IMR-90 (cell line): ENCODE measurements at regions not wholly inside any gene's neighbourhood (a gene's known extent, or its start where the extent isn't known, plus 50 kb on each side); places are given as distances from the start of the nearest gene placed in this dataset.

Experiments used
- ATAC-seq: fragments of 200-7000 bp; cut with Tn5 transposase; 2 replicates; pipeline ENCODE4 v1.9.1; 2020; ENCODE audit warnings: low read depth, mild to moderate bottlenecking, moderate library complexity
- BruUV-seq: library from RNA; stranded (reverse); fragments of 400-500 nt; replicated peaks from 2 replicates; lab custom pipeline; 2021; lab: Mats Ljungman, UMichigan
- CTCF ChIA-PET: fragments of 300-600 bp; formaldehyde crosslinking; extraction: SDS; loops from one replicate; lab custom pipeline; 2021; ENCODE audit warnings: antibody characterized with exemption; lab: Yijun Ruan, JAX
- POLR2A ChIA-PET: fragments of 300-600 bp; sonication (Branson Sonifier 250); formaldehyde crosslinking; loops from one replicate; lab custom pipeline; 2022; ENCODE audit warnings: antibody characterized with exemption; ENCODE audit not compliant: unreplicated experiment; lab: Charles Lee
- DNase-seq: peaks from one replicate; pipeline ENCODE4 v3.0.0; 2013
- H2AFZ ChIP-seq: replicated peaks from 2 replicates; pipeline ENCODE3; 2013; ENCODE audit warnings: low read length, mild to moderate bottlenecking; ENCODE audit not compliant: poor library complexity
- H2AK5ac ChIP-seq: 2 replicates; pipeline ENCODE4 v1.6.1; 2013; ENCODE audit warnings: low read depth, low read length, inconsistent platforms
- H2AK9ac ChIP-seq: replicated peaks from 2 replicates; pipeline ENCODE3; 2013; ENCODE audit warnings: mild to moderate bottlenecking, low read depth, low read length, moderate library complexity; ENCODE audit not compliant: poor library complexity
- H2BK120ac ChIP-seq: 2 replicates; pipeline ENCODE4 v1.6.1; 2013; ENCODE audit warnings: low read depth, low read length, inconsistent platforms
- H2BK15ac ChIP-seq: 3 replicates; pipeline ENCODE4 v1.6.1; 2013; ENCODE audit warnings: low read depth, low read length, inconsistent platforms
- H2BK20ac ChIP-seq: 2 replicates; pipeline ENCODE4 v1.6.1; 2013; ENCODE audit warnings: low read depth, mild to moderate bottlenecking, inconsistent platforms, low read length, moderate library complexity
- H2BK5ac ChIP-seq: 2 replicates; pipeline ENCODE4 v1.6.1; 2013; ENCODE audit warnings: mild to moderate bottlenecking, low read depth, low read length, inconsistent platforms; ENCODE audit not compliant: poor library complexity, severe bottlenecking
- H3K14ac ChIP-seq: replicated peaks from 2 replicates; pipeline ENCODE4 v1.6.1; 2013; ENCODE audit warnings: low read depth, low read length, inconsistent platforms
- H3K18ac ChIP-seq: 2 replicates; pipeline ENCODE4 v1.6.1; 2013; ENCODE audit warnings: low read depth, low read length, control low read depth
- H3K23ac ChIP-seq: 2 replicates; pipeline ENCODE4 v1.6.1; 2013; ENCODE audit warnings: low read depth, low read length, inconsistent platforms
- H3K27ac ChIP-seq: 2 replicates; pipeline ENCODE4 v1.5.1; 2013; ENCODE audit warnings: mild to moderate bottlenecking, control low read depth, low read length; ENCODE audit not compliant: insufficient read depth
- H3K27me3 ChIP-seq: 2 replicates; pipeline ENCODE4 v1.6.1; 2013; ENCODE audit warnings: low read length; ENCODE audit not compliant: control insufficient read depth, insufficient read depth
- H3K36me3 ChIP-seq: 2 replicates; pipeline ENCODE4 v1.6.1; 2013; ENCODE audit warnings: low read length, mixed read lengths; ENCODE audit not compliant: control insufficient read depth, insufficient read depth
- H3K4ac ChIP-seq: 2 replicates; pipeline ENCODE4 v1.6.1; 2013; ENCODE audit warnings: low read depth, low read length, inconsistent platforms
- H3K4me1 ChIP-seq: 2 replicates; pipeline ENCODE4 v1.6.1; 2013; ENCODE audit warnings: low read length, mixed read lengths; ENCODE audit not compliant: control insufficient read depth, insufficient read depth
- H3K4me2 ChIP-seq: 2 replicates; pipeline ENCODE4 v1.6.1; 2013; ENCODE audit warnings: low read depth, mild to moderate bottlenecking, control low read depth, low read length, moderate library complexity
- H3K4me3 ChIP-seq: 2 replicates; pipeline ENCODE4 v1.5.1; 2013; ENCODE audit warnings: low read depth, mild to moderate bottlenecking, control low read depth, low read length, moderate library complexity; ENCODE audit not compliant: insufficient read depth
- H3K56ac ChIP-seq: 2 replicates; pipeline ENCODE4 v1.6.1; 2013; ENCODE audit warnings: low read length, inconsistent platforms; ENCODE audit not compliant: insufficient read depth; ENCODE audit errors: extremely low read depth
- H3K79me1 ChIP-seq, 2 experiments: 2 replicates each; pipeline ENCODE4 v1.6.1; 2013; ENCODE audit warnings: low read length in 2 of 2, inconsistent platforms in 1 of 2, low read depth in 1 of 2
- H3K9ac ChIP-seq: 2 replicates; pipeline ENCODE4 v1.6.1; 2013; ENCODE audit warnings: low read depth, low read length, control low read depth
- H3K9me1 ChIP-seq: 2 replicates; pipeline ENCODE4 v1.6.1; 2013; ENCODE audit warnings: low read length, inconsistent platforms; ENCODE audit not compliant: insufficient read depth
- H3K9me3 ChIP-seq: 2 replicates; pipeline ENCODE4 v1.6.1; 2013; ENCODE audit warnings: low read length; ENCODE audit not compliant: control insufficient read depth, insufficient read depth
- H4K20me1 ChIP-seq: 2 replicates; pipeline ENCODE4 v1.6.1; 2013; ENCODE audit warnings: low read length, inconsistent platforms; ENCODE audit not compliant: insufficient read depth
- H4K5ac ChIP-seq: 2 replicates; pipeline ENCODE4 v1.6.1; 2013; ENCODE audit warnings: mild to moderate bottlenecking, low read depth, low read length, control low read depth
- H4K8ac ChIP-seq, 2 experiments: 2 replicates each; pipeline ENCODE4 v1.6.1; 2013; ENCODE audit warnings: low read depth in 2 of 2, low read length in 2 of 2, control low read depth in 1 of 2, inconsistent platforms in 1 of 2
- H4K91ac ChIP-seq: 2 replicates; pipeline ENCODE4 v1.6.1; 2013; ENCODE audit warnings: low read depth, low read length, inconsistent platforms; ENCODE audit not compliant: insufficient read depth
- BHLHE40 ChIP-seq: fragments of 150-350 bp; IDR thresholded peaks from 2 replicates; pipeline ENCODE4 v1.6.1; 2016; ENCODE audit warnings: mild to moderate bottlenecking, low read depth, low read length
- CEBPB ChIP-seq: IDR thresholded peaks from 2 replicates; pipeline ENCODE4 v1.6.1; 2012; ENCODE audit warnings: low read depth, low read length, improper control_type of control experiment
- FOS ChIP-seq: fragments of 150-350 bp; IDR thresholded peaks from 2 replicates; pipeline ENCODE4 v1.6.1; 2016; ENCODE audit warnings: low read depth, low read length
- MAFK ChIP-seq: IDR thresholded peaks from 2 replicates; pipeline ENCODE4 v1.6.1; 2012; ENCODE audit warnings: low read depth, low read length, improper control_type of control experiment
- MXI1 ChIP-seq: IDR thresholded peaks from 2 replicates; pipeline ENCODE4 v1.6.1; 2012; ENCODE audit warnings: low read depth, mild to moderate bottlenecking, low read length, moderate library complexity, borderline replicate concordance
- POLR2A ChIP-seq: IDR thresholded peaks from 2 replicates; pipeline ENCODE4 v1.6.1; 2012; ENCODE audit warnings: mild to moderate bottlenecking, low read depth, low read length
- RAD21 ChIP-seq: IDR thresholded peaks from 2 replicates; pipeline ENCODE4 v1.6.1; 2012; ENCODE audit warnings: low read length, improper control_type of control experiment
- RCOR1 ChIP-seq: IDR thresholded peaks from 2 replicates; pipeline ENCODE4 v1.6.1; 2012; ENCODE audit warnings: mild to moderate bottlenecking, low read length, improper control_type of control experiment; ENCODE audit not compliant: insufficient replicate concordance
- RFX5 ChIP-seq: IDR thresholded peaks from 2 replicates; pipeline ENCODE4 v1.8.0; 2012; ENCODE audit warnings: low read depth, mild to moderate bottlenecking, low read length, moderate library complexity
- SMC3 ChIP-seq: fragments of 150-350 bp; IDR thresholded peaks from 2 replicates; pipeline ENCODE4 v1.6.1; 2016; ENCODE audit warnings: low read depth, mild to moderate bottlenecking, antibody characterized with exemption, low read length, moderate library complexity
- USF2 ChIP-seq: fragments of 150-350 bp; IDR thresholded peaks from 2 replicates; pipeline ENCODE4 v1.6.1; 2017; ENCODE audit warnings: mild to moderate bottlenecking, antibody characterized with exemption, low read length, low read depth
- WGBS, 2 experiments: methylation state at CpG; one replicate each; pipeline versions ENCODE4 v1.1.5 to v1.1.7; 2013; ENCODE audit warnings: missing lambda C conversion rate in 2 of 2; ENCODE audit not compliant: insufficient read length in 1 of 2; ENCODE audit errors: extremely low coverage in 2 of 2; 5-methylcytosine and 5-hydroxymethylcytosine counted together
- dilution Hi-C: fragments of 300-500 bp; cut with HindIII; formaldehyde crosslinking; loops from one replicate; pipeline ENCODE4 v1.14.3; 2018; ENCODE audit warnings: low sequenced_read_pairs; ENCODE audit not compliant: unreplicated experiment
- in situ Hi-C: fragments of 300-500 bp; cut with MboI; formaldehyde crosslinking; loops from 3 replicates; pipeline ENCODE4 v1.14.3; 2019; ENCODE audit warnings: low sequenced_read_pairs, inconsistent platforms, mixed read lengths
- intact Hi-C: fragments of 100-400 bp; cut with micrococcal nuclease; formaldehyde crosslinking; loops from 2 replicates; pipeline ENCODE4 v1.10.0; 2022
- TF ChIP-seq, protein P1 (sequence below): conservative IDR thresholded peaks from 2 replicates; pipeline ENCODE4 v1.5.1; 2012; ENCODE audit warnings: mild to moderate bottlenecking, low read depth, low read length, improper control_type of control experiment
- TF ChIP-seq, protein P2 (sequence below): fragments of 150-350 bp; IDR thresholded peaks from 2 replicates; pipeline ENCODE4 v1.6.1; 2016; ENCODE audit warnings: low read depth, mild to moderate bottlenecking, low read length, moderate library complexity, borderline replicate concordance

GRCh38 chr5:167736992-167737391 lies 554.5 kb upstream of the WWC1 start:
- no peak overlapping the region for H2BK15ac ChIP-seq
- intact Hi-C loops (no loop called here), in situ Hi-C loops (no loop called here), dilution Hi-C loops (no loop called here)
- H3K4me1 ChIP-seq = no peaks in the 10 kb centered on the region
- H4K8ac ChIP-seq = no peak overlapping the region
- no peak overlapping the region for H3K4me2 ChIP-seq
- no peak overlapping the region for H2BK120ac ChIP-seq
- H3K27me3 ChIP-seq = no peaks in the 10 kb centered on the region
- no peak overlapping the region for H2BK5ac ChIP-seq
- DNase-seq (no peak), ATAC-seq (no peak)
- no peak overlapping the region for H3K9ac ChIP-seq
- H3K4me3 ChIP-seq = no peak overlapping the region
- BruUV-seq = no TSS peak
- H3K9me3 ChIP-seq = no peaks in the 10 kb centered on the region
- no peaks in the 10 kb centered on the region for H3K9me1 ChIP-seq
- H3K56ac ChIP-seq = no peak overlapping the region
- no peak overlapping the region for H3K14ac ChIP-seq
- ChIA-PET CTCF (no interaction called here), POLR2A (no interaction called here)
- no peaks in the 10 kb centered on the region for H4K20me1 ChIP-seq
- TF ChIP-seq POLR2A (no peak), MAFK (no peak), BHLHE40 (no peak), RAD21 (no peak), RCOR1 (no peak), SMC3 (no peak), USF2 (no peak), FOS (no peak), CEBPB (no peak), MXI1 (no peak), RFX5 (no peak)
- TF ChIP-seq, protein P1, sequence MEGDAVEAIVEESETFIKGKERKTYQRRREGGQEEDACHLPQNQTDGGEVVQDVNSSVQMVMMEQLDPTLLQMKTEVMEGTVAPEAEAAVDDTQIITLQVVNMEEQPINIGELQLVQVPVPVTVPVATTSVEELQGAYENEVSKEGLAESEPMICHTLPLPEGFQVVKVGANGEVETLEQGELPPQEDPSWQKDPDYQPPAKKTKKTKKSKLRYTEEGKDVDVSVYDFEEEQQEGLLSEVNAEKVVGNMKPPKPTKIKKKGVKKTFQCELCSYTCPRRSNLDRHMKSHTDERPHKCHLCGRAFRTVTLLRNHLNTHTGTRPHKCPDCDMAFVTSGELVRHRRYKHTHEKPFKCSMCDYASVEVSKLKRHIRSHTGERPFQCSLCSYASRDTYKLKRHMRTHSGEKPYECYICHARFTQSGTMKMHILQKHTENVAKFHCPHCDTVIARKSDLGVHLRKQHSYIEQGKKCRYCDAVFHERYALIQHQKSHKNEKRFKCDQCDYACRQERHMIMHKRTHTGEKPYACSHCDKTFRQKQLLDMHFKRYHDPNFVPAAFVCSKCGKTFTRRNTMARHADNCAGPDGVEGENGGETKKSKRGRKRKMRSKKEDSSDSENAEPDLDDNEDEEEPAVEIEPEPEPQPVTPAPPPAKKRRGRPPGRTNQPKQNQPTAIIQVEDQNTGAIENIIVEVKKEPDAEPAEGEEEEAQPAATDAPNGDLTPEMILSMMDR = no peak
- TF ChIP-seq, protein P2, sequence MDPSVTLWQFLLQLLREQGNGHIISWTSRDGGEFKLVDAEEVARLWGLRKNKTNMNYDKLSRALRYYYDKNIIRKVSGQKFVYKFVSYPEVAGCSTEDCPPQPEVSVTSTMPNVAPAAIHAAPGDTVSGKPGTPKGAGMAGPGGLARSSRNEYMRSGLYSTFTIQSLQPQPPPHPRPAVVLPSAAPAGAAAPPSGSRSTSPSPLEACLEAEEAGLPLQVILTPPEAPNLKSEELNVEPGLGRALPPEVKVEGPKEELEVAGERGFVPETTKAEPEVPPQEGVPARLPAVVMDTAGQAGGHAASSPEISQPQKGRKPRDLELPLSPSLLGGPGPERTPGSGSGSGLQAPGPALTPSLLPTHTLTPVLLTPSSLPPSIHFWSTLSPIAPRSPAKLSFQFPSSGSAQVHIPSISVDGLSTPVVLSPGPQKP = no peak
- H4K5ac ChIP-seq = no peak overlapping the region
- no peak overlapping the region for H3K23ac ChIP-seq
- H2AK5ac ChIP-seq = no peak overlapping the region
- no peak overlapping the region for H2AFZ ChIP-seq
- H3K36me3 ChIP-seq = no peaks in the 10 kb centered on the region
- H2BK20ac ChIP-seq = no peak overlapping the region
- H3K18ac ChIP-seq = no peak overlapping the region
- WGBS, 2 experiments = 79% methylated on average over 10 of the region's 12 CpGs; no CpG with 5 or more reads in 1 of the 2 experiments
- H3K27ac ChIP-seq = no peak overlapping the region
- H2AK9ac ChIP-seq = no peak overlapping the region
- no peak overlapping the region for H4K91ac ChIP-seq
- no peak overlapping the region for H3K4ac ChIP-seq
- H3K79me1 ChIP-seq = no peaks in the 10 kb centered on the region
